ELR (cell line): ENCODE measurements at regions not wholly inside any gene's neighbourhood (a gene's known extent, or its start where the extent isn't known, plus 50 kb on each side); places are given as distances from the start of the nearest gene placed in this dataset.

Experiments
- DNase-seq: peaks from one replicate; pipeline ENCODE4 v3.0.0-alpha.2; 2015; ENCODE audit warnings: low read depth

- DNase-seq = no peak
These were observed 164.0 kb upstream of the RAD23B start for GRCh38 chr9:107118863-107119624.

DNA sequence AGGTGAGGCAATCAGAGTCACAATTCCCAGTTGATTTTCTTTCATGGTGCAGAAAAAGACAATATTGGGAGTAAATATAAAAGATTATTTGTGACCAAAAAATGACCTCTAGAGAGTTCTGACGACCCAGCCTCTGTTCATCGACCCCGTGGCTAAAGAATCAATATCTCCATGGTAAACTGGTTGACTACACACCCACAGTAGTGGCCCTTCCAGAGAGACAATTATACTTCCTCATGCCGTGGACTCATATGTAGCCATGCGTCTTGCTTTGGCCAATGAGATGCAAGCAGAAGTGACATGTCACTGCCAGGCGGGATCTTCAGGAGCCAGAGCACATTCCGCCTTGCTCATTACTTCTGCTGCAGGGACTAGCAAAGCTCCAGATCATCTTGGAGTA, 163.3 kb upstream of the RAD23B start:
- no peak for DNase-seq

DNA sequence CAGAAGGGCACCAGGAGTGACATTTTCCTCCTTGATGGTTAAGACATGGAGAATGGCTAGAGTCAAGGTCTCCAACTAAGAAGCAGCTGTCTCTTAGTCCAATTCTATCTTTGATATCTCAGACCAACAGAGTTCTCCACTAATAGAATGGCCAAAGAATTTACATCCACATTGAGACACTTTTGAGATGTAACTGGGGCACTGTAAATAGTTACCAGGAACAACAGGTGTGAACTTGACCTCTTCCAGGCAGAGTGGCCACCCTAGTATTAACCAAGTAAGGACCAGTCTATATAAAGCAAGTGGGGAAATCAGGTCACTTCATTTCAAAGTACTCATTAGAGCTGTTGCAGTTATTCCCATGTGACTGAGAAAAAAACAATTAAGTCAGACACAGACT, 159.7 kb upstream of the RAD23B start:
- no peak for DNase-seq

GRCh38 chr9:107127608-107128007, 155.5 kb upstream of the RAD23B start:
- no peak for DNase-seq

- no peak for DNase-seq
These were observed 151.8 kb upstream of the RAD23B start for GRCh38 chr9:107131108-107131799.

DNA sequence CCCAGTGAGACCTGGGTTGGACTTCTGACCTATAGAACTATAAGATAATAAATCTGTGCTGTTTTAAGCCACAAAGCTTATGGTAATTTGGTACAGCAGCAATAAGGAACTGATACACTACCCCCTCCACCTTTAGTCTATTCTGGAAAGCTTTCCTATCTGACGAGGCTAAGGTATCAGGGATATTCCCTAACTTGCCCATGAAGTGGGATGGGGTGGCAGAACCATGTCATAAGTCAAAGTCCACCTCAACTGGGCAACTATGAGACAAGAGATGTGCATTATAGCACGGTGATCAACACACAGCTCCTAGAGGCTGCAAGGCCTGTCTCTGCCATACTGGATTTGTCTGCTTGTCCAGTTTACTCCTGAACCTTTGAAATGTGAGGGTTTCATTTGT, 146.8 kb upstream of the RAD23B start:
- DNase-seq = no peak

GRCh38 chr9:107137495-107138202, 145.4 kb upstream of the RAD23B start:
- peak; percentile 57 for DNase-seq

GRCh38 chr9:107138261-107138992, 144.7 kb upstream of the RAD23B start:
- no peak for DNase-seq

DNA sequence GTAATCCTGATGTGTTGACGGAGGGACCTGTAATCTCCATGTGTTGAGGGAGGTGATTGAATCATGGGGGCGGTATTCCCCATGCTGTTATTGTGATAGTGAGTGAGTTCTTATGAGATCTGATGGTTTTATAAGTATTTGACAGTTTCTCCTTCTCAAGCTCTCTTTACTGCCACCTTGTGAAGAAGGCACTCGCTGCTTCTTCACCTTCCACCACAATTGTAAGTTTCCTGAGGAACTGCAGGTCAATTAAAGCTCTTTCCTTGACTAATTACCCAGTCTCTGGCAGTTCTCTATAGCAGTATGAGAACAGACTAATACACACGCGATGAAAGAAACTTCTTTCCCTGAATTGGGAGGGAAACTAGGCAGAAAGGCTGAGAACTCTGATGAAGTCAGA, 141.1 kb upstream of the RAD23B start:
- peak; percentile 28 for DNase-seq

DNA sequence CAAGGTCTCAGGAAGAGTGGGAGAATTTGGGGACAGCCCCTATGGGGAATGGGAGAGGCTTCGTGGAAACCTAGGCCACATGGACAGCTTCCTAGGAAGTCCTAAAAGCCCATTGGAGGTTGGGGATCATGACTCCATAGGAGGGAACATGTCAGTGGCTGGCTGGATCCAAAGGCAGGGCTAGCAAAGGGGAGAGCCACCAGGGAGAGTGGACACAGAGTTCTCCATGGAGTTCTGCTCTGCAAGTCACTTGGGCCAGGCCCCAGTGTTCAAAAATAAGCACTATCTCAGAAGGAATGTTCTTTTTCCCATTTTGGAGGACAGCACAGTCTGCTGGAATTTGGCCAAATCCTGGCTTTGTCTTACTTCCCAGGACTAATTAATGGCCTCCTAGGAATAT, 140.6 kb upstream of the RAD23B start:
- DNase-seq = no peak

DNA sequence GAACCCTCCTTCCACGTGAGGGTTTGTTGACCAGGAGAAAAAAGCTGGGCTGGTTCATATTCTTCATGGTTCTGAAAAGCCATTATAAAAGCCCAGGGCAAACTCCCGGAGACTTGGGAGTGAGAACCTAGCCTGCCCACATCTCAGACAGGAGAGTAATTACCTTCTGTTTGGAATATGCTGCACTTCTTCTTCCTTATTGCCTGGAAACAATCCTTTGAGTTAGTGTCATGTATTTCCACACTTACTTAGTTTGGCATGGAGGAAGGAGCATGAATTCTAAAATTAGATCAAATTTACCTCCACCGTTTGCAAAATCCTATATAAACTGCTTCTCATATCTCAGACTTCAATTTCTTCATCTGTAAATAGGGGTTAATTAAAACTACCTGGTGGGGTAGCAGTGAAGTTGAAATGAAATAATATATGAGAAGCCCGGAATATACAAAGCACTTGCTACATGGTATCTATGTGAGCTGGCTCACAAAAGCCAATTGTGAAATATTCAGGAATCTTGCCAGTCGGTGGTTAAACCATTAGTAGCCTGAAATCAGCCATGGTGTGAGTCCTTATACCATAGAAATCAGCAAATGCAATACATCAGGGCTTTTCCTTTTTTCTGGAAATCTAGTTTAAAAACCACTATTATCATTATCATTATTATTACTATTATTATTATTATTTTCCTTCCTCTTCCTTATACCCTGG, 140.0 kb upstream of the RAD23B start:
- DNase-seq = no peak

DNA sequence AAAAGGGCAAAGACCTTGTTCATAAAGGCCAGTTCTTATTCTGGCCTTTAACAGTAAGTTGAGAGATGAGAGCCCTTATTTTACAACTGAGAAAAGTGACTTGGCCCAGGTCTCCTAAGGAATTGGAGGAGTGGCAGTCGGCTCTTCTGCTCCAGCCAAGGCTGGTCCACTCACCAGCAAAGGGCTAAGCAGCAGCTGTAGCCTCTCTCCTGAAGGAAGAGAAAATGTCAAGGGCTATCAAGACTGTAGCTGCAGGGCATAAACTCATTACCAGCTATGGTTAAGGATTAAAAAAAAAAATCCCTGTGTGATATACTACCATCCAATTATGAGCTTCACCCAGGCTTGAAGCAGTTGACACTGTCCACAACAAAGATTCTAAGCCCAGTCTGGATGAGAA, 138.6 kb upstream of the RAD23B start:
- DNase-seq = no peak

GRCh38 chr9:107147134-107147533, 135.9 kb upstream of the RAD23B start:
- no peak for DNase-seq

- DNase-seq = no peak
These were observed 134.9 kb upstream of the RAD23B start for GRCh38 chr9:107148216-107148615.

- no peak for DNase-seq
These were observed 133.3 kb upstream of the RAD23B start for GRCh38 chr9:107149756-107150155.

DNA sequence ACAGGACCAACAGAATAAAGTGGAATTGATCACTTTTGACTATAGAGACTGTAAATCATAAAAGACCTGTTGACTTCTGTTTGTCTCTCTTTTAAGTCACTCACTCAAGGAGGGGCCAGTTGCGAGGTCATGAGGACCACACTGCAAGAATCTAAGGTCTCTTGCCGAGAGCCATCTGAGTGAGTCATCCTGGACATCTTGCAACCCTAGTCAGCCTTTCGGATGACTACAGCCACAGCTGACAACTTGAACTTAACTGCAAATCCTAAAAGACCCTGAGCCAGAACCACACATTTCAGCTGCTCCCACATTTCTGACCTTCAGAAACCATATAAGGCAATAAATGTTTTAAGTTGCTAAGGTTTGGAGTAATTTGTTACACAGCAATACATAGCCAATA, 129.7 kb upstream of the RAD23B start:
- DNase-seq = peak; percentile 61

DNA sequence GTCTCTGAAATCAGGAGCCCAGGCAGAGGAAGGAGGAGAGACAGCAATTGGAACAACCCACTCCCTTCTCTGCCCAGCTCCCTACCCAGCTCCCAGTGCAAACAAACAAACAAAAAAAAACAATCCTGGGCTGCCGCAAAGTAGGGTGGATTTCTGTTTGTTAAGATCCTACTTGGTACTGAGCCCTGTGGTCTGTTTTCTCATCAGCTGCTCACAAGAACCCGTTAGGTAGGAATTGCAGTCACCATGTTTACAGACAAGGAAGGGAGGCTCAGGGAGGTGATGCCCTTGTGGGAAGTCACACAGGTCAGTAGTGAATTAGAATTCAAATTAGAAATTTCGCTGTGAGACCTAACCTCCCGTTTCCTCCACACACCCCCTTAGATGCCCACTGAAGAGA, 128.8 kb upstream of the RAD23B start:
- no peak for DNase-seq

GRCh38 chr9:107154766-107155165, 128.3 kb upstream of the RAD23B start:
- no peak for DNase-seq

GRCh38 chr9:107155244-107155817, 127.7 kb upstream of the RAD23B start:
- DNase-seq = no peak

- DNase-seq = peak; percentile 46
These were observed 124.8 kb upstream of the RAD23B start for GRCh38 chr9:107158321-107158720.

DNA sequence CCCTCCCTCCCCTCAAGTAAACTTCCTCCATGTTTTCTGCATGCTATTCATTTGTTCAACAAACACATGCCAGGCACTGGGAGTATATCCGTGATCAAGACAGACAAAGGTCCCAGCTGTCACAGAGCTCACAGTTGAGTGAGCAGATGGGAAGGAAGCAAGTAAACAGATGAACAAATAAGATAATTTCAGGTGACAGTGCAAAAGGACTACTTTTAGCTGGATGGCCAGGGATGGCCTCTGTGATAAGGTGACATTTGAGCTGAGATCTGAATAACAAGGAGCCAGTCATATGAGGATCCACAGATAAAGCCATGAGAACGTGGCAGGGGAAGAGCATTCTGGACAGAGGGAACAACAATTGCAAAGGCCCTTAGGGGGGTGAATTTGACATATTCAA, 121.7 kb upstream of the RAD23B start:
- DNase-seq = no peak
